Activated CD8-positive, alpha-beta T cell treated with anti-CD3 and anti-CD28 coated beads for 36 hours (primary cell): ENCODE measurements at regions not wholly inside any gene's neighbourhood (a gene's known extent, or its start where the extent isn't known, plus 50 kb on each side); places are given as distances from the start of the nearest gene placed in this dataset.

Experiments used
- ATAC-seq: fragments of 200-7000 bp; cut with Tn5 transposase; one replicate; pipeline ENCODE4 v1.10.0; 2021; ENCODE audit warnings: mild to moderate bottlenecking, moderate library complexity
- CTCF ChIA-PET: fragments of 350-600 bp; sonication (Branson Sonifier 250); formaldehyde crosslinking; loops from one replicate; lab custom pipeline; 2021; ENCODE audit warnings: antibody characterized with exemption; lab: Charles Lee
- POLR2A ChIA-PET: fragments of 350-600 bp; sonication (Branson Sonifier 250); formaldehyde crosslinking; loops from one replicate; lab custom pipeline; 2021; ENCODE audit warnings: antibody characterized with exemption; lab: Charles Lee
- DNase-seq: peaks from one replicate; pipeline ENCODE4 v3.0.0-alpha.2; 2020
- H3K27ac Mint-ChIP-seq: one replicate; pipeline ENCODE4 v1.8.0; 2021; ENCODE audit warnings: mild to moderate bottlenecking, mixed read lengths
- H3K27me3 Mint-ChIP-seq: one replicate; pipeline ENCODE4 v1.8.0; 2021; ENCODE audit warnings: mixed read lengths
- H3K36me3 Mint-ChIP-seq: one replicate; pipeline ENCODE4 v1.8.0; 2021; ENCODE audit warnings: low read depth, mixed read lengths
- H3K4me1 Mint-ChIP-seq: one replicate; pipeline ENCODE4 v1.8.0; 2021; ENCODE audit warnings: low read depth, mixed read lengths
- H3K4me3 Mint-ChIP-seq: one replicate; pipeline ENCODE4 v1.8.0; 2021; ENCODE audit warnings: mild to moderate bottlenecking, moderate library complexity, mixed read lengths
- H3K9me3 Mint-ChIP-seq: one replicate; pipeline ENCODE4 v1.8.0; 2021; ENCODE audit warnings: mixed read lengths
- intact Hi-C: fragments of 100-400 bp; cut with micrococcal nuclease; formaldehyde crosslinking; loops from one replicate; pipeline ENCODE4 v1.10.0; 2022
- TF ChIP-seq, protein P1 (sequence below): fragments of 200-600 bp; IDR thresholded peaks from one replicate; pipeline ENCODE4 v1.8.0; 2022; ENCODE audit warnings: antibody characterized with exemption, mild to moderate bottlenecking

DNA sequence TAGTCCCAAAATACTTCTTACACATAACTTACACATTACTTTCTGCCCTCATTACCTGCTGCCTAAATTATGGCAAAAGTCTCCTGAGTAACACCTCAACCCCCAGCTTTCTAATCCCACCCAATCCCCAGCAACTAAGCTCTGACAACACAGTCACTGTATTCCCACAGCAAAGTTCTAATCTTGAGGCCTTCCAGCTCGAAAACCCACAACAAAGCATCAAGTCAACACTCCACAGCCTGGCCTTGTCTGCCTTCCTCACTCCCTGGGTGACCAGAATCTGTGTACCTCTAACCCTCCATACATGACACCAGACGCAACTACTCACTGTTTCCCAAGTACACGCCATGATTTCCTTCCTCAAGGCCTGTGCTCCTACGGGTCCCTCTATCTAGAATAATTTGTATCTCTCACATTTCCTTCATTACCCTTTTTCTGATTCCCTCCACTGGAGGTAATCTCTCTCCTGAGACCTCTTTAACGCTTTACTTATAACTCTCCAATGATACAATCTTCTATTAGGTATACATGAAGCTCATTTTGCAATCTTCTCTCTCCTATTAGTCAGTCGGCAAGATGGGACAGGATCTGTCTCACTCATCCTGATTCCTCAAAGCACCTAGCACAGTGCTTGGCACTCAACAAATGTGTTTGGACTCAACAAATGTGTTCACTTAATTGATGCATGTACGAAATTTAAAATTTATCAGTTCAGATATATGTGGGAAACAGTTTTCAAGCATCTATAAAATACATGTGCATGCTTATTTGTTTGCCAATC, 87.6 kb upstream of the DOCK9 start:
- ChIA-PET POLR2A (interaction anchor here (0.6 to 2.5 kb wide), 2 partner anchors 13 to 330 kb away, joined by 3 to 7 read pairs; no protein-coding TSS in a partner anchor), CTCF (interaction anchor here (1.0 to 2.4 kb wide), 6 partner anchors 10 to 196 kb away, joined by 3 to 8 read pairs (median 3); no protein-coding TSS in a partner anchor)
- TF ChIP-seq, protein P1, sequence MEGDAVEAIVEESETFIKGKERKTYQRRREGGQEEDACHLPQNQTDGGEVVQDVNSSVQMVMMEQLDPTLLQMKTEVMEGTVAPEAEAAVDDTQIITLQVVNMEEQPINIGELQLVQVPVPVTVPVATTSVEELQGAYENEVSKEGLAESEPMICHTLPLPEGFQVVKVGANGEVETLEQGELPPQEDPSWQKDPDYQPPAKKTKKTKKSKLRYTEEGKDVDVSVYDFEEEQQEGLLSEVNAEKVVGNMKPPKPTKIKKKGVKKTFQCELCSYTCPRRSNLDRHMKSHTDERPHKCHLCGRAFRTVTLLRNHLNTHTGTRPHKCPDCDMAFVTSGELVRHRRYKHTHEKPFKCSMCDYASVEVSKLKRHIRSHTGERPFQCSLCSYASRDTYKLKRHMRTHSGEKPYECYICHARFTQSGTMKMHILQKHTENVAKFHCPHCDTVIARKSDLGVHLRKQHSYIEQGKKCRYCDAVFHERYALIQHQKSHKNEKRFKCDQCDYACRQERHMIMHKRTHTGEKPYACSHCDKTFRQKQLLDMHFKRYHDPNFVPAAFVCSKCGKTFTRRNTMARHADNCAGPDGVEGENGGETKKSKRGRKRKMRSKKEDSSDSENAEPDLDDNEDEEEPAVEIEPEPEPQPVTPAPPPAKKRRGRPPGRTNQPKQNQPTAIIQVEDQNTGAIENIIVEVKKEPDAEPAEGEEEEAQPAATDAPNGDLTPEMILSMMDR, result no peak
- DNase-seq (no peak), ATAC-seq (no peak)
- intact Hi-C loops, result no loop called here
- no peaks in the 10 kb centered on the region for H3K9me3 Mint-ChIP-seq
- no peaks in the 10 kb centered on the region for H3K27me3 Mint-ChIP-seq
- peaks cover 11% of the 10 kb centered on the region for H3K36me3 Mint-ChIP-seq
- H3K27ac Mint-ChIP-seq, result peak overlapping the region; percentile 64
- H3K4me3 Mint-ChIP-seq, result no peak overlapping the region
- H3K4me1 Mint-ChIP-seq, result peaks cover 70% of the 10 kb centered on the region

GRCh38 chr13:99066219-99066618, 88.4 kb upstream of the DOCK9 start:
- H3K9me3 Mint-ChIP-seq, result no peaks in the 10 kb centered on the region
- TF ChIP-seq, protein P1, result no peak
- DNase-seq (no peak), ATAC-seq (peak; percentile 29)
- H3K27me3 Mint-ChIP-seq, result no peaks in the 10 kb centered on the region
- intact Hi-C loops, result no loop called here
- CTCF ChIA-PET, result interaction anchor here (1.0 to 2.4 kb wide), 3 partner anchors 9 to 197 kb away, joined by 3 to 8 read pairs (median 4); no protein-coding TSS in a partner anchor
- POLR2A ChIA-PET, result interaction anchor here (0.6 to 2.5 kb wide), 3 partner anchors 9 to 329 kb away, joined by 3 to 7 read pairs (median 4); no protein-coding TSS in a partner anchor
- H3K27ac Mint-ChIP-seq, result peak overlapping the region; percentile 64
- H3K4me1 Mint-ChIP-seq, result peaks cover 70% of the 10 kb centered on the region
- H3K4me3 Mint-ChIP-seq, result no peak overlapping the region
- H3K36me3 Mint-ChIP-seq, result peaks cover 11% of the 10 kb centered on the region

DNA sequence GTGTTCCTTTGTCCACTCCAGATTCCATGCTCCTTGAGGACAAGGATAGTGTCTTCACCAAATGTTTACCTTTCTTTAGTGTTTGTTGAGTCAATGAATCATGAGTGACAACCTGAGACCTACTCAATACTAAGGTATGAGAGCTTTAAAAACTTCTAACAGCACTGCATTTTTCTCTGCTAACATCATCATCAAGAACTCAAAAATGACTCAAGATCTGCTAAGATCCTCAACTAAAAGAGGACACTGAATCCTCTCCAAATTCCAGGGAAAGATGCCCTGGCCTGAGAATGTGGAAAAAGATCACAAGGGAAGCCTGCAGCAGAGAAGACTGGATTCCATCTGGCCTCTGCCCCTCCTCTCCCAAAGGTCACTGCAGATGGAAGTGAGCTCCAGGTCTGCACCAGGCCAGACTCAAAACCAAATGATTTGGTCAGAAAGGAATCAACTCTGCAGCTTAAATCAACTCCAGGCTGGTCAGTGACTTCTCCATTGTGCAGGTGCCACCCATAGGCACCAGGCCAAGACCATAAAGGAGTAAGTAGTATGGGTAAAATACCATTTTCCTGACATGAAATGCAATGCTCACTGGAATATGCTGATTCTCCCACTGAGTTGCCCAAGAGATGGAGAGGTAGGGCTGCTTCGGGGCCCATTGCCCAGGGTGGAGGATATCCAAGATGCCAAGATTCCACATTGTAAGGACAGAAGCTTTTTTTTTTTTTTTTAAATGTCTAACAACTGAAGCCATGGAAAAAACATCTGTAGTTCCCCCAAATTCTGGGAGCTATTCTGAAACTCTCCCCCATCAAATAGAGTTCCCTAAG, 89.5 kb upstream of the DOCK9 start:
- ChIA-PET CTCF (interaction anchor here (0.7 to 2.4 kb wide), 4 partner anchors 10 to 198 kb away, joined by 3 to 8 read pairs (median 4); no protein-coding TSS in a partner anchor), POLR2A (interaction anchor here (0.6 to 2.1 kb wide), 4 partner anchors 10 to 23 kb away, joined by 3 to 6 read pairs (median 4); no protein-coding TSS in a partner anchor)
- ATAC-seq, result no peak
- no peaks in the 10 kb centered on the region for H3K9me3 Mint-ChIP-seq
- DNase-seq, result no peak
- peaks cover 64% of the 10 kb centered on the region for H3K4me1 Mint-ChIP-seq
- peaks cover 11% of the 10 kb centered on the region for H3K36me3 Mint-ChIP-seq
- intact Hi-C loops, result no loop called here
- no peaks in the 10 kb centered on the region for H3K27me3 Mint-ChIP-seq
- no peak overlapping the region for H3K4me3 Mint-ChIP-seq
- H3K27ac Mint-ChIP-seq, result peak overlapping the region; percentile 66
- TF ChIP-seq, protein P1, result no peak

- Mint-ChIP-seq H3K36me3 (peaks cover 23% of the 10 kb centered on the region), H3K4me1 (peaks cover 44% of the 10 kb centered on the region), H3K9me3 (peaks cover 14% of the 10 kb centered on the region), H3K4me3 (no peak overlapping the region), H3K27me3 (no peaks in the 10 kb centered on the region), H3K27ac (no peak overlapping the region)
- intact Hi-C loops, result no loop called here
- ChIA-PET POLR2A (no interaction called here), CTCF (interaction anchor here (1.4 kb wide), 1 partner anchor 42 kb away, joined by 4 read pairs; no protein-coding TSS in a partner anchor)
- ATAC-seq (no peak), DNase-seq (no peak)
- TF ChIP-seq, protein P1, result no peak
Observed at GRCh38 chr13:99071211-99071610, 93.3 kb upstream of the DOCK9 start.
